Testis (tissue), 2 donors: ENCODE measurements at regions not wholly inside any gene's neighbourhood (a gene's known extent, or its start where the extent isn't known, plus 50 kb on each side); places are given as distances from the start of the nearest gene placed in this dataset.
A peak's percentile ranks its signal among the peaks of the same experiment; 100 is the strongest.

Experiments used
- DNase-seq: peaks from one replicate; pipeline ENCODE4 v3.0.0-alpha.2; 2019
- H3K27ac ChIP-seq, 2 donors: fragments of 200-600 bp; sonication (generic); one replicate each; pipeline ENCODE4 v1.5.1; 2019
- H3K27me3 ChIP-seq: fragments of 200-600 bp; sonication (generic); one replicate; pipeline ENCODE4 v1.5.1; 2019
- H3K36me3 ChIP-seq: fragments of 200-600 bp; sonication (generic); one replicate; pipeline ENCODE4 v1.5.1; 2017; ENCODE audit warnings: low read depth; ENCODE audit errors: missing control alignments
- H3K4me1 ChIP-seq: fragments of 200-600 bp; sonication (generic); one replicate; pipeline ENCODE4 v1.5.1; 2019
- H3K4me3 ChIP-seq, 2 donors: fragments of 200-600 bp; sonication (generic); one replicate each; pipeline ENCODE4 v1.5.1; 2017 to 2019
- H3K9me3 ChIP-seq: fragments of 200-600 bp; sonication (generic); one replicate; pipeline ENCODE4 v1.5.1; 2017
- POLR2A ChIP-seq: fragments of 450-650 bp; IDR thresholded peaks from one replicate; pipeline ENCODE4 v1.6.1; 2017; ENCODE audit warnings: antibody characterized with exemption, mild to moderate bottlenecking, moderate library complexity
- WGBS, 2 donors: methylation state at CpG; one replicate each; pipeline ENCODE4 v1.1.5; 2018; 5-methylcytosine and 5-hydroxymethylcytosine counted together
- intact Hi-C: fragments of 100-400 bp; cut with DNase I; formaldehyde crosslinking; loops from one replicate; pipeline ENCODE4 v1.15.1; 2023; ENCODE audit warnings: low total_unique reads
- TF ChIP-seq, protein P1 (sequence below), 3 experiments: fragments of 450-650 bp in 2 of 3; fragments of 200-600 bp in 1 of 3; sonication (generic) in 1 of 3; IDR thresholded peaks; one replicate each; pipeline ENCODE4 v1.5.1; 2016 to 2019; ENCODE audit warnings: antibody characterized with exemption in 3 of 3, mild to moderate bottlenecking in 2 of 3, moderate library complexity in 1 of 3

- intact Hi-C loops = no loop called here
- no peaks in the 10 kb centered on the region for H3K27me3 ChIP-seq
- H3K4me3 ChIP-seq = no peak overlapping the region
- H3K4me1 ChIP-seq = no peaks in the 10 kb centered on the region
- 83 to 86% methylated on average over 2 of the region's 2 CpGs for WGBS, 2 donors
- no peaks in the 10 kb centered on the region for H3K36me3 ChIP-seq
- DNase-seq = no peak
- TF ChIP-seq, protein P1, sequence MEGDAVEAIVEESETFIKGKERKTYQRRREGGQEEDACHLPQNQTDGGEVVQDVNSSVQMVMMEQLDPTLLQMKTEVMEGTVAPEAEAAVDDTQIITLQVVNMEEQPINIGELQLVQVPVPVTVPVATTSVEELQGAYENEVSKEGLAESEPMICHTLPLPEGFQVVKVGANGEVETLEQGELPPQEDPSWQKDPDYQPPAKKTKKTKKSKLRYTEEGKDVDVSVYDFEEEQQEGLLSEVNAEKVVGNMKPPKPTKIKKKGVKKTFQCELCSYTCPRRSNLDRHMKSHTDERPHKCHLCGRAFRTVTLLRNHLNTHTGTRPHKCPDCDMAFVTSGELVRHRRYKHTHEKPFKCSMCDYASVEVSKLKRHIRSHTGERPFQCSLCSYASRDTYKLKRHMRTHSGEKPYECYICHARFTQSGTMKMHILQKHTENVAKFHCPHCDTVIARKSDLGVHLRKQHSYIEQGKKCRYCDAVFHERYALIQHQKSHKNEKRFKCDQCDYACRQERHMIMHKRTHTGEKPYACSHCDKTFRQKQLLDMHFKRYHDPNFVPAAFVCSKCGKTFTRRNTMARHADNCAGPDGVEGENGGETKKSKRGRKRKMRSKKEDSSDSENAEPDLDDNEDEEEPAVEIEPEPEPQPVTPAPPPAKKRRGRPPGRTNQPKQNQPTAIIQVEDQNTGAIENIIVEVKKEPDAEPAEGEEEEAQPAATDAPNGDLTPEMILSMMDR (IDR thresholded peaks at IDR 0.05) = no peak
- TF ChIP-seq POLR2A = no peak
- H3K27ac ChIP-seq = no peak overlapping the region
- no peaks in the 10 kb centered on the region for H3K9me3 ChIP-seq
Observed at GRCh38 chr4:107546638-107547037, 173.4 kb downstream of the PAPSS1 start.

DNA sequence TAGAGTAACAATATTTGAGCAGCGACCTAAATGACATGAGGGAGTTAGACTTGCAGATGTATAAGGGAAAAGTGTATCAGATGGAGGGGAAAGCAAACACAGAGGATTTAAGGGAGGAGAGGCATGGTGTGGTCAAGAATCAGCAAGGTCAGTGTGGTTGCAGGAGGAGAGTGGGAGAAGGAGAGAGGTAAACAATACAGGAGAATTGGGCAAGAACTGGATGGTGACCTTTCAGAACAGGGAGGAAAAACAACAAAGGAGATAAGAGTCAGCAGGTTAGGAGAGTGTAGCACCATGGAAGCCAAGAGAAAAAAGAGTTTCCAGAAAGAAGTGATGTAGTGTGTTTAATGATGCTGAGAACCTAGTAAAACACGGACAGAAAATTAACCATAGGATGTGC, 178.5 kb downstream of the PAPSS1 start:
- intact Hi-C loops = no loop called here
- Histone ChIP-seq H3K9me3 (no peaks in the 10 kb centered on the region), H3K36me3 (no peaks in the 10 kb centered on the region), H3K4me1 (no peaks in the 10 kb centered on the region), H3K27ac (no peak overlapping the region), H3K27me3 (no peaks in the 10 kb centered on the region), H3K4me3 (no peak overlapping the region)
- WGBS, 2 donors = 61 to 66% methylated on average over 2 of the region's 2 CpGs
- no peak for DNase-seq
- TF ChIP-seq, protein P1 (IDR thresholded peaks at IDR 0.05) = no peak
- no peak for TF ChIP-seq POLR2A

GRCh38 chr4:107531927-107532326, 188.1 kb downstream of the PAPSS1 start:
- H3K27ac ChIP-seq = no peak overlapping the region

GRCh38 chr4:107520368-107520767, 199.7 kb downstream of the PAPSS1 start:
- WGBS, 2 donors = 91 to 92% methylated on average over 7 of the region's 7 CpGs
- H3K4me1 ChIP-seq = no peaks in the 10 kb centered on the region
- no peaks in the 10 kb centered on the region for H3K9me3 ChIP-seq

More at GRCh38 chr4:107531927-107532326, 188.1 kb downstream of the PAPSS1 start:
- Histone ChIP-seq H3K4me1 (no peaks in the 10 kb centered on the region), H3K4me3 (no peak overlapping the region), H3K27me3 (no peaks in the 10 kb centered on the region), H3K9me3 (no peaks in the 10 kb centered on the region), H3K36me3 (no peaks in the 10 kb centered on the region)
- 84 to 91% methylated on average over 1 of the region's 1 CpG for WGBS, 2 donors
- DNase-seq = no peak
- intact Hi-C loops = no loop called here
- TF ChIP-seq, protein P1 (IDR thresholded peaks at IDR 0.05) = no peak
- TF ChIP-seq POLR2A = no peak

DNA sequence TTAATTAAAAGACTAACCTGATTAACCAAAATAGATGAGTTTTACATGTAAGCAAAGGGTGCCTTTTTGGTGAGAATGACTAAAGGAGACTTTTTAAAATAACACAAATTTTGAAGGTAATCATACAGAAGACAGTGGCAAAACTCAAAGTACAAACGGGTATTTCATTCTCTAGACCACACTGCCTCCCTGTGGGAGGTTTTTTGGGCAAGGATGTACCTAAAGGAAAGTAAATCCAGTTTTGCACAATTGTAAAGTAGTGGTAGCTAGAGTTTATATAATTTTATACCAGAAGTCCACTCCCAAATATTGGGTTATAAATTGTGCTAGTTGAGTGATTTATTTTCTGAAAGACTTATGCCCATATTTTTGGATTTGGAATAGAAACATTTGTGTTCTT, 201.0 kb downstream of the PAPSS1 start:
- H3K27ac ChIP-seq = no peak overlapping the region
- DNase-seq = peak; percentile 15
- intact Hi-C loops = no loop called here
- H3K9me3 ChIP-seq = no peaks in the 10 kb centered on the region
- H3K36me3 ChIP-seq = no peaks in the 10 kb centered on the region
- no peaks in the 10 kb centered on the region for H3K27me3 ChIP-seq
- TF ChIP-seq, protein P1 (IDR thresholded peaks at IDR 0.05) = no peak
- no peak for TF ChIP-seq POLR2A
- 45 to 48% methylated on average over 1 of the region's 1 CpG for WGBS, 2 donors
- H3K4me3 ChIP-seq = no peak overlapping the region
- H3K4me1 ChIP-seq = no peaks in the 10 kb centered on the region

More at GRCh38 chr4:107520368-107520767, 199.7 kb downstream of the PAPSS1 start:
- no peak overlapping the region for H3K4me3 ChIP-seq
- H3K27ac ChIP-seq = no peak overlapping the region
- TF ChIP-seq, protein P1 (IDR thresholded peaks at IDR 0.05) = no peak
- TF ChIP-seq POLR2A = no peak
- intact Hi-C loops = no loop called here
- no peaks in the 10 kb centered on the region for H3K27me3 ChIP-seq
- no peak for DNase-seq
- H3K36me3 ChIP-seq = no peaks in the 10 kb centered on the region
